SH-SY5Y (cell line): ENCODE measurements at regions not wholly inside any gene's neighbourhood (a gene's known extent, or its start where the extent isn't known, plus 50 kb on each side); places are given as distances from the start of the nearest gene placed in this dataset.

Experiments
- GATA2 ChIP-seq: IDR thresholded peaks from 2 replicates; pipeline ENCODE4 v1.6.1; 2011; ENCODE audit warnings: mild to moderate bottlenecking, low read depth, low read length
- GATA3 ChIP-seq: IDR thresholded peaks from 2 replicates; pipeline ENCODE4 v1.6.1; 2011; ENCODE audit warnings: low read depth, mild to moderate bottlenecking, low read length, moderate library complexity

GRCh38 chr11:29448246-29448877, 568.5 kb downstream of the KCNA4 start:
- no peak for TF ChIP-seq GATA2
- TF ChIP-seq GATA3, result no peak
